ENCODE measurements at regions not wholly inside any gene's neighbourhood (a gene's known extent, or its start where the extent isn't known, plus 50 kb on each side); places are given as distances from the start of the nearest gene placed in this dataset.

DNA sequence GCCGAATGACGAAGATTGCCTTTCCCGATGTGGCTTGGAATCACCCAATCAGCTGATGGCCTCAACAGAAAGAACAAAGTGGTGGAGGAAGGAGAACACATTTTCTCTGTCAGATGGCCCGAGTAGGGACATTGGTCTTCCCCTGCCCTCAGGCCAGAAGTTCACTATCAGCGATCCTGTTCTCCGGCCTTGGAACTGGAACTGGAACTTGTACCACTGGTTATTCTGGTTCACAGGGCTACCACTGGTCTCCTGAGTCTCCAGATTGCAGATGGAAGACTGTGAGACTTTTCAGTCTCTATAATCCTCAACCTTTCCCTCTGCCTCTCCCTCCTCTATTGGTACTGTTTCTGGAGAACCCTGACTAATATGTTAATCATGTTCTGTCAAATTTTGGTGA lies 180.4 kb downstream of the ANKRD30B start:
- no peak overlapping the region for H3K4me2 ChIP-seq (ENCODE audit: low read length)
- H4K8ac ChIP-seq (ENCODE audit: low read depth, low read length) = no peak overlapping the region
- H3K27me3 ChIP-seq (ENCODE audit: insufficient read depth, low read length, poor library complexity) = no peaks in the 10 kb centered on the region
- no peak overlapping the region for H3K18ac ChIP-seq (ENCODE audit: low read length)
- no CpG with 5 or more reads among the region's 6 CpGs for WGBS (ENCODE audit: extremely low coverage, insufficient coverage, low lambda C conversion rate)
- H2AK5ac ChIP-seq (ENCODE audit: low read length) = no peak overlapping the region
- H2BK15ac ChIP-seq (replicated peaks; ENCODE audit: low read depth) = no peak overlapping the region
- H3K36me3 ChIP-seq (ENCODE audit: control insufficient read depth, insufficient read depth, low read length) = no peaks in the 10 kb centered on the region
- H3K56ac ChIP-seq (ENCODE audit: low read length) = no peak overlapping the region
- H3K79me1 ChIP-seq (ENCODE audit: low read length) = no peaks in the 10 kb centered on the region
- H2BK120ac ChIP-seq (ENCODE audit: low read depth, low read length) = no peak overlapping the region
- no peak overlapping the region for H3K4ac ChIP-seq (ENCODE audit: low read depth, low read length)
- H3K27ac ChIP-seq (ENCODE audit: low read depth, low read length) = no peak overlapping the region
- no peak overlapping the region for H3K23ac ChIP-seq (ENCODE audit: low read length)
- no peak overlapping the region for H3K9ac ChIP-seq (ENCODE audit: low read length)
- H4K5ac ChIP-seq (ENCODE audit: low read length) = no peak overlapping the region
- H2BK5ac ChIP-seq (ENCODE audit: low read length) = no peak overlapping the region
- no peaks in the 10 kb centered on the region for H3K79me2 ChIP-seq (ENCODE audit: control insufficient read depth, insufficient read depth, low read length)
- no peak for DNase-seq
- H3K4me3 ChIP-seq (ENCODE audit: low read length) = no peak overlapping the region
- no peaks in the 10 kb centered on the region for H3K4me1 ChIP-seq (ENCODE audit: control insufficient read depth, low read depth, low read length)

DNA sequence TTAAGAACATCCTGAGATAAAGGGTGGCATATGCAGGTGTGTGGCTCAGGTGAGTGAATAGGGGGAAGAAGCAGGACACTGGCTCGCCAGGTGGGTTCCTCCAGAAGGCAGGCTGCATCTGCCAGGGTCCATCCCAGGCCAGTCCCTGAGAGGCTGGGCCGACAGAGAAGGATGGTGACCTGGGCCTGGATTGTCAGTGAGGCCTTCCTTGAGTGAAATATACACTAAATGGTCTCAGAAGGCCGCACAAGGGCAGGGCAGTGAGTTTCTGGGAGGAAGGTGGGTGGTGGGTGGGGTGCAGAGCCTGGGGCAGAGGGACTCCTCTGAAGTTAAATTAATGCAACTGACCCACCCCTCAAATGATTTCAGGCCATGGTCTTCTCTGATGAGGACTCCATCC lies 182.1 kb downstream of the ANKRD30B start:
- Histone ChIP-seq H3K18ac (ENCODE audit: low read length) (no peak overlapping the region), H3K79me1 (ENCODE audit: low read length) (no peaks in the 10 kb centered on the region), H3K56ac (ENCODE audit: low read length) (no peak overlapping the region), H2BK5ac (ENCODE audit: low read length) (no peak overlapping the region), H4K5ac (ENCODE audit: low read length) (no peak overlapping the region), H2BK120ac (ENCODE audit: low read depth, low read length) (no peak overlapping the region), H2BK15ac (replicated peaks; ENCODE audit: low read depth) (no peak overlapping the region), H4K8ac (ENCODE audit: low read depth, low read length) (no peak overlapping the region), H3K4ac (ENCODE audit: low read depth, low read length) (no peak overlapping the region), H3K23ac (ENCODE audit: low read length) (no peak overlapping the region), H3K79me2 (ENCODE audit: control insufficient read depth, insufficient read depth, low read length) (no peaks in the 10 kb centered on the region), H3K4me2 (ENCODE audit: low read length) (no peak overlapping the region), H3K27ac (ENCODE audit: low read depth, low read length) (no peak overlapping the region), H3K4me1 (ENCODE audit: control insufficient read depth, low read depth, low read length) (no peaks in the 10 kb centered on the region), H3K27me3 (ENCODE audit: insufficient read depth, low read length, poor library complexity) (no peaks in the 10 kb centered on the region), H3K9ac (ENCODE audit: low read length) (no peak overlapping the region), H3K4me3 (ENCODE audit: low read length) (no peak overlapping the region), H2AK5ac (ENCODE audit: low read length) (no peak overlapping the region), H3K36me3 (ENCODE audit: control insufficient read depth, insufficient read depth, low read length) (no peaks in the 10 kb centered on the region)
- DNase-seq = no peak
- no CpG with 5 or more reads among the region's 3 CpGs for WGBS (ENCODE audit: extremely low coverage, insufficient coverage, low lambda C conversion rate)

DNA sequence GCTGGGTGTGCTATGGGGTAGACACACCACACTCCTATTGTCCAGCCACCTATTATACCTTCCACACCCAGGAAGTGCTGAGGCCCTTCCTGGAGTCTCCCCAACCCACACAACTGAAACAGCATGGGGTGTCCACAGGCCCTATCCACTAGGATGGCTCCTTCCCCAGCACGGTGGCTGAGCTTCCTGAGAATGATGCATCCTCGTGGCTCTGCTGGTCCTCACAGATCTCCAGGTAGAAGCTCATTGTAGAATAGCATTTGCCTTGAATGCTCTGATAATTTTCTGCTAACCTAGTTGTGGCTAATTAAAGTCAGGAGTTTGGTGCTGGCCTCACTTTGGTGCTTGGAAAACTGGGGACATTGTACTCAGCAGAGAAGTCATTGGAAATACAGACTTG lies 182.6 kb downstream of the ANKRD30B start:
- H3K4ac ChIP-seq (ENCODE audit: low read depth, low read length) = no peak overlapping the region
- H4K8ac ChIP-seq (ENCODE audit: low read depth, low read length) = no peak overlapping the region
- no peaks in the 10 kb centered on the region for H3K79me1 ChIP-seq (ENCODE audit: low read length)
- WGBS (ENCODE audit: extremely low coverage, insufficient coverage, low lambda C conversion rate) = no CpG with 5 or more reads among the region's 2 CpGs
- no peak overlapping the region for H3K4me3 ChIP-seq (ENCODE audit: low read length)
- H3K9ac ChIP-seq (ENCODE audit: low read length) = no peak overlapping the region
- H4K5ac ChIP-seq (ENCODE audit: low read length) = no peak overlapping the region
- H3K18ac ChIP-seq (ENCODE audit: low read length) = no peak overlapping the region
- no peak overlapping the region for H3K23ac ChIP-seq (ENCODE audit: low read length)
- no peak overlapping the region for H2BK120ac ChIP-seq (ENCODE audit: low read depth, low read length)
- no peaks in the 10 kb centered on the region for H3K79me2 ChIP-seq (ENCODE audit: control insufficient read depth, insufficient read depth, low read length)
- H3K27ac ChIP-seq (ENCODE audit: low read depth, low read length) = no peak overlapping the region
- H2AK5ac ChIP-seq (ENCODE audit: low read length) = no peak overlapping the region
- no peaks in the 10 kb centered on the region for H3K4me1 ChIP-seq (ENCODE audit: control insufficient read depth, low read depth, low read length)
- no peak overlapping the region for H2BK15ac ChIP-seq (replicated peaks; ENCODE audit: low read depth)
- H3K4me2 ChIP-seq (ENCODE audit: low read length) = no peak overlapping the region
- DNase-seq = no peak
- H3K56ac ChIP-seq (ENCODE audit: low read length) = no peak overlapping the region
- H3K36me3 ChIP-seq (ENCODE audit: control insufficient read depth, insufficient read depth, low read length) = no peaks in the 10 kb centered on the region
- no peaks in the 10 kb centered on the region for H3K27me3 ChIP-seq (ENCODE audit: insufficient read depth, low read length, poor library complexity)
- no peak overlapping the region for H2BK5ac ChIP-seq (ENCODE audit: low read length)

GRCh38 chr18:14933049-14933851 lies 185.3 kb downstream of the ANKRD30B start:
- Histone ChIP-seq H3K4ac (ENCODE audit: low read depth, low read length) (no peak overlapping the region), H3K9ac (ENCODE audit: low read length) (no peak overlapping the region), H3K23ac (ENCODE audit: low read length) (no peak overlapping the region), H3K4me2 (ENCODE audit: low read length) (no peak overlapping the region), H4K8ac (ENCODE audit: low read depth, low read length) (no peak overlapping the region), H2BK15ac (replicated peaks; ENCODE audit: low read depth) (no peak overlapping the region), H3K27ac (ENCODE audit: low read depth, low read length) (no peak overlapping the region), H3K27me3 (ENCODE audit: insufficient read depth, low read length, poor library complexity) (no peaks in the 10 kb centered on the region), H3K79me1 (ENCODE audit: low read length) (no peaks in the 10 kb centered on the region), H2BK120ac (ENCODE audit: low read depth, low read length) (no peak overlapping the region), H3K4me1 (ENCODE audit: control insufficient read depth, low read depth, low read length) (no peaks in the 10 kb centered on the region), H2BK5ac (ENCODE audit: low read length) (no peak overlapping the region), H3K56ac (ENCODE audit: low read length) (no peak overlapping the region), H2AK5ac (ENCODE audit: low read length) (no peak overlapping the region), H3K79me2 (ENCODE audit: control insufficient read depth, insufficient read depth, low read length) (no peaks in the 10 kb centered on the region), H3K36me3 (ENCODE audit: control insufficient read depth, insufficient read depth, low read length) (no peaks in the 10 kb centered on the region), H3K18ac (ENCODE audit: low read length) (no peak overlapping the region), H3K4me3 (ENCODE audit: low read length) (no peak overlapping the region), H4K5ac (ENCODE audit: low read length) (no peak overlapping the region)
- DNase-seq = no peak
- no CpG with 5 or more reads among the region's 12 CpGs for WGBS (ENCODE audit: extremely low coverage, insufficient coverage, low lambda C conversion rate)

- Histone ChIP-seq H3K4me1 (ENCODE audit: control insufficient read depth, low read depth, low read length) (no peaks in the 10 kb centered on the region), H3K56ac (ENCODE audit: low read length) (no peak overlapping the region), H2BK5ac (ENCODE audit: low read length) (no peak overlapping the region), H2AK5ac (ENCODE audit: low read length) (no peak overlapping the region), H3K79me2 (ENCODE audit: control insufficient read depth, insufficient read depth, low read length) (no peaks in the 10 kb centered on the region), H3K4me2 (ENCODE audit: low read length) (no peak overlapping the region), H3K79me1 (ENCODE audit: low read length) (no peaks in the 10 kb centered on the region), H2BK120ac (ENCODE audit: low read depth, low read length) (no peak overlapping the region), H3K9ac (ENCODE audit: low read length) (no peak overlapping the region), H3K36me3 (ENCODE audit: control insufficient read depth, insufficient read depth, low read length) (no peaks in the 10 kb centered on the region), H3K27ac (ENCODE audit: low read depth, low read length) (no peak overlapping the region), H3K23ac (ENCODE audit: low read length) (no peak overlapping the region), H3K4me3 (ENCODE audit: low read length) (no peak overlapping the region), H3K18ac (ENCODE audit: low read length) (no peak overlapping the region), H4K8ac (ENCODE audit: low read depth, low read length) (no peak overlapping the region), H4K5ac (ENCODE audit: low read length) (no peak overlapping the region), H3K4ac (ENCODE audit: low read depth, low read length) (no peak overlapping the region), H2BK15ac (replicated peaks; ENCODE audit: low read depth) (no peak overlapping the region), H3K27me3 (ENCODE audit: insufficient read depth, low read length, poor library complexity) (no peaks in the 10 kb centered on the region)
- no CpG with 5 or more reads among the region's 10 CpGs for WGBS (ENCODE audit: extremely low coverage, insufficient coverage, low lambda C conversion rate)
- DNase-seq = no peak
Measured at GRCh38 chr18:14933964-14934363, 186.0 kb downstream of the ANKRD30B start.

- no peak overlapping the region for H2BK5ac ChIP-seq (ENCODE audit: low read length)
- H3K4ac ChIP-seq (ENCODE audit: low read depth, low read length) = no peak overlapping the region
- no peak overlapping the region for H3K18ac ChIP-seq (ENCODE audit: low read length)
- no peak overlapping the region for H4K8ac ChIP-seq (ENCODE audit: low read depth, low read length)
- no peak overlapping the region for H3K4me2 ChIP-seq (ENCODE audit: low read length)
- no peak overlapping the region for H3K23ac ChIP-seq (ENCODE audit: low read length)
- H3K4me3 ChIP-seq (ENCODE audit: low read length) = no peak overlapping the region
- H2BK15ac ChIP-seq (replicated peaks; ENCODE audit: low read depth) = no peak overlapping the region
- no CpG with 5 or more reads among the region's 3 CpGs for WGBS (ENCODE audit: extremely low coverage, insufficient coverage, low lambda C conversion rate)
- H3K79me1 ChIP-seq (ENCODE audit: low read length) = no peaks in the 10 kb centered on the region
- no peaks in the 10 kb centered on the region for H3K27me3 ChIP-seq (ENCODE audit: insufficient read depth, low read length, poor library complexity)
- no peak overlapping the region for H3K56ac ChIP-seq (ENCODE audit: low read length)
- no peak overlapping the region for H4K5ac ChIP-seq (ENCODE audit: low read length)
- no peaks in the 10 kb centered on the region for H3K4me1 ChIP-seq (ENCODE audit: control insufficient read depth, low read depth, low read length)
- H3K79me2 ChIP-seq (ENCODE audit: control insufficient read depth, insufficient read depth, low read length) = no peaks in the 10 kb centered on the region
- no peaks in the 10 kb centered on the region for H3K36me3 ChIP-seq (ENCODE audit: control insufficient read depth, insufficient read depth, low read length)
- no peak overlapping the region for H2AK5ac ChIP-seq (ENCODE audit: low read length)
- no peak overlapping the region for H3K9ac ChIP-seq (ENCODE audit: low read length)
- no peak overlapping the region for H3K27ac ChIP-seq (ENCODE audit: low read depth, low read length)
- no peak for DNase-seq
- H2BK120ac ChIP-seq (ENCODE audit: low read depth, low read length) = no peak overlapping the region
Measured at GRCh38 chr18:14935210-14935609, 187.2 kb downstream of the ANKRD30B start.

All from mesendoderm (in vitro differentiated cells).